ENCODE measurements at regions not wholly inside any gene's neighbourhood (a gene's known extent, or its start where the extent isn't known, plus 50 kb on each side); places are given as distances from the start of the nearest gene placed in this dataset.

- no peak for DNase-seq
- H3K27ac ChIP-seq = peak overlapping the region in 6 of 8 donors; percentile 31 to 67 (median 52)
These were observed 79.6 kb upstream of the CTTNBP2NL start for GRCh38 chr1:112316254-112316913.

GRCh38 chr1:112317140-112317539 lies 78.9 kb upstream of the CTTNBP2NL start:
- Histone ChIP-seq H3K4me1 (peaks cover under 1 to 14% (median 2%) of the 10 kb centered on the region in 6 donors), H3K4me3 (no peak overlapping the region), H3K27ac (peak overlapping the region in 7 of 8 donors; percentile 27 to 67 (median 48)), H3K36me3 (no peaks in the 10 kb centered on the region), H3K27me3 (replicated peaks in 1 of 7) (peaks cover 0 to 15% (median 0%) of the 10 kb centered on the region in 7 donors), H3K9me3 (no peaks in the 10 kb centered on the region)
- WGBS, 5 donors = 43 to 61% (median 57%) methylated on average over 2 of the region's 2 CpGs
- no peak for TF ChIP-seq POLR2A (IDR thresholded peaks at IDR 0.05)
- TF ChIP-seq POLR2AphosphoS5 (IDR thresholded peaks at IDR 0.05) = no peak
- TF ChIP-seq CTCF (IDR thresholded peaks at IDR 0.05 in 8 of 11, conservative IDR thresholded peaks at IDR 0.05 in 3 of 11) = no peak
- no peak for DNase-seq
- intact Hi-C loops (cut with DNase I; ENCODE audit: low total_unique reads) = no loop called here

More at GRCh38 chr1:112316254-112316913, 79.6 kb upstream of the CTTNBP2NL start:
- Histone ChIP-seq H3K36me3 (no peaks in the 10 kb centered on the region), H3K4me3 (no peak overlapping the region), H3K9me3 (no peaks in the 10 kb centered on the region), H3K27me3 (replicated peaks in 1 of 7) (peaks cover 0 to 18% (median 0%) of the 10 kb centered on the region in 7 donors), H3K4me1 (peaks cover 0 to 14% (median 1%) of the 10 kb centered on the region in 6 donors)
- intact Hi-C loops (cut with DNase I; ENCODE audit: low total_unique reads) = no loop called here
- peak in 2 of 3 donors; percentile 28 to 47 for TF ChIP-seq POLR2AphosphoS5 (IDR thresholded peaks at IDR 0.05)
- no peak for TF ChIP-seq CTCF (IDR thresholded peaks at IDR 0.05 in 8 of 11, conservative IDR thresholded peaks at IDR 0.05 in 3 of 11)
- WGBS, 5 donors = 62 to 75% (median 68%) methylated on average over 8 of the region's 8 CpGs

- intact Hi-C loops (cut with DNase I; ENCODE audit: low total_unique reads) = no loop called here
- 65 to 73% (median 69%) methylated on average over 6 of the region's 6 CpGs for WGBS, 5 donors
- no peak for TF ChIP-seq CTCF (IDR thresholded peaks at IDR 0.05 in 8 of 11, conservative IDR thresholded peaks at IDR 0.05 in 3 of 11)
- no peak for TF ChIP-seq POLR2AphosphoS5 (IDR thresholded peaks at IDR 0.05)
- no peak for TF ChIP-seq POLR2A (IDR thresholded peaks at IDR 0.05)
- Histone ChIP-seq H3K36me3 (no peaks in the 10 kb centered on the region), H3K27me3 (replicated peaks in 1 of 7) (peaks cover 0 to 11% (median 0%) of the 10 kb centered on the region in 7 donors), H3K9me3 (no peaks in the 10 kb centered on the region), H3K4me1 (peaks cover 2 to 12% (median 4%) of the 10 kb centered on the region in 6 donors), H3K27ac (peak overlapping the region in 7 of 8 donors; percentile 27 to 67 (median 48)), H3K4me3 (no peak overlapping the region)
- DNase-seq = no peak
These were observed 78.4 kb upstream of the CTTNBP2NL start for GRCh38 chr1:112317611-112318062.

GRCh38 chr1:112318263-112318662 lies 77.8 kb upstream of the CTTNBP2NL start:
- 76 to 89% (median 89%) methylated on average over 2 of the region's 2 CpGs for WGBS, 5 donors
- peak overlapping the region in 7 of 8 donors; percentile 4 to 67 (median 42) for H3K27ac ChIP-seq

More at GRCh38 chr1:112318263-112318662, 77.8 kb upstream of the CTTNBP2NL start:
- H3K36me3 ChIP-seq = no peaks in the 10 kb centered on the region
- DNase-seq = no peak
- peaks cover 2 to 7% (median 4%) of the 10 kb centered on the region in 6 donors for H3K4me1 ChIP-seq
- H3K4me3 ChIP-seq = no peak overlapping the region
- TF ChIP-seq POLR2AphosphoS5 (IDR thresholded peaks at IDR 0.05) (no peak), POLR2A (IDR thresholded peaks at IDR 0.05) (no peak), CTCF (IDR thresholded peaks at IDR 0.05 in 8 of 11, conservative IDR thresholded peaks at IDR 0.05 in 3 of 11) (no peak)
- intact Hi-C loops (cut with DNase I; ENCODE audit: low total_unique reads) = no loop called here
- H3K27me3 ChIP-seq (replicated peaks in 1 of 7) = peaks cover 0 to 7% (median 0%) of the 10 kb centered on the region in 7 donors
- H3K9me3 ChIP-seq = no peaks in the 10 kb centered on the region
